DOHH2 (cell line): ENCODE measurements at regions not wholly inside any gene's neighbourhood (a gene's known extent, or its start where the extent isn't known, plus 50 kb on each side); places are given as distances from the start of the nearest gene placed in this dataset.
"Not testable (repeated sequence)": the region's sequence is repeated elsewhere in the genome, so short reads cannot be mapped to it uniquely, and the experiment has no call there.

Source experiments
- H3F3A ChIP-seq: fragments of 200-600 bp; sonication (generic), shearing (Covaris generic); 2 replicates; pipeline ENCODE4 v1.6.0; 2016; ENCODE audit warnings: antibody characterized with exemption, mild to moderate bottlenecking; ENCODE audit not compliant: control insufficient read depth, insufficient read depth
- H3K27ac ChIP-seq: fragments of 200-600 bp; sonication (generic); 2 replicates; pipeline ENCODE4 v1.5.1; 2014; ENCODE audit warnings: low read depth, mild to moderate bottlenecking, low read length, moderate library complexity
- H3K27me3 ChIP-seq: fragments of 200-600 bp; sonication (generic); 2 replicates; pipeline ENCODE4 v1.6.1; 2014; ENCODE audit warnings: mild to moderate bottlenecking, low read length, mixed read lengths; ENCODE audit not compliant: control insufficient read depth
- H3K36me3 ChIP-seq: fragments of 200-600 bp; sonication (generic); 2 replicates; pipeline ENCODE4 v1.6.1; 2014; ENCODE audit warnings: mild to moderate bottlenecking, low read length, moderate library complexity, mixed read lengths; ENCODE audit not compliant: control insufficient read depth
- H3K4me1 ChIP-seq: fragments of 200-600 bp; sonication (generic); 2 replicates; pipeline ENCODE4 v1.6.1; 2014; ENCODE audit warnings: mild to moderate bottlenecking, low read length, mixed read lengths; ENCODE audit not compliant: control insufficient read depth
- H3K4me2 ChIP-seq: fragments of 200-600 bp; sonication (generic); 2 replicates; pipeline ENCODE4 v1.6.0; 2014; ENCODE audit warnings: mild to moderate bottlenecking, low read length, moderate library complexity
- H3K4me3 ChIP-seq: fragments of 200-600 bp; sonication (generic); 2 replicates; pipeline ENCODE4 v1.5.1; 2014; ENCODE audit warnings: mild to moderate bottlenecking, low read length, mixed read lengths
- H3K79me2 ChIP-seq: fragments of 200-600 bp; sonication (generic); 2 replicates; pipeline ENCODE4 v1.6.1; 2014; ENCODE audit warnings: mild to moderate bottlenecking, low read length, mixed read lengths; ENCODE audit not compliant: control insufficient read depth
- H3K9me2 ChIP-seq: fragments of 200-600 bp; sonication (generic); replicated peaks from 2 replicates; pipeline ENCODE4 v1.6.1; 2014; ENCODE audit warnings: mild to moderate bottlenecking, low read length, mixed read lengths; ENCODE audit not compliant: control insufficient read depth
- H3K9me3 ChIP-seq: fragments of 200-600 bp; sonication (generic); 2 replicates; pipeline ENCODE4 v1.6.1; 2014; ENCODE audit warnings: antibody characterized with exemption, low read length, mixed read lengths; ENCODE audit not compliant: control insufficient read depth, insufficient read depth
- H4K20me1 ChIP-seq: fragments of 200-600 bp; sonication (generic); 2 replicates; pipeline ENCODE4 v1.6.0; 2014; ENCODE audit warnings: low read depth, mild to moderate bottlenecking, antibody characterized with exemption, low read length, moderate library complexity; ENCODE audit not compliant: control insufficient read depth, insufficient read depth
- EZH2phosphoT487 ChIP-seq: fragments of 200-600 bp; sonication (generic); IDR thresholded peaks from 2 replicates; pipeline ENCODE4 v1.6.1; 2017; ENCODE audit warnings: borderline replicate concordance, mild to moderate bottlenecking, antibody characterized with exemption, low read length, moderate library complexity, mixed read lengths
- TF ChIP-seq, protein P1 (sequence below): fragments of 200-600 bp; sonication (generic); IDR thresholded peaks from one replicate; pipeline ENCODE4 v1.5.1; 2014; ENCODE audit warnings: antibody characterized with exemption, mild to moderate bottlenecking, low read depth, low read length; ENCODE audit not compliant: poor library complexity, severe bottlenecking

GRCh38 chr13:21308906-21309305, 132.4 kb downstream of the MRPL57 start:
- H3K4me1 ChIP-seq: no peaks in the 10 kb centered on the region
- H3F3A ChIP-seq: no peaks in the 10 kb centered on the region
- H3K36me3 ChIP-seq: peaks cover 2% of the 10 kb centered on the region; the same call in 1 of the 2 replicates
- H3K27me3 ChIP-seq: no peaks in the 10 kb centered on the region
- no peaks in the 10 kb centered on the region for H3K79me2 ChIP-seq
- no peaks in the 10 kb centered on the region for H4K20me1 ChIP-seq
- H3K9me2 ChIP-seq: no peaks in the 10 kb centered on the region
- TF ChIP-seq, protein P1, sequence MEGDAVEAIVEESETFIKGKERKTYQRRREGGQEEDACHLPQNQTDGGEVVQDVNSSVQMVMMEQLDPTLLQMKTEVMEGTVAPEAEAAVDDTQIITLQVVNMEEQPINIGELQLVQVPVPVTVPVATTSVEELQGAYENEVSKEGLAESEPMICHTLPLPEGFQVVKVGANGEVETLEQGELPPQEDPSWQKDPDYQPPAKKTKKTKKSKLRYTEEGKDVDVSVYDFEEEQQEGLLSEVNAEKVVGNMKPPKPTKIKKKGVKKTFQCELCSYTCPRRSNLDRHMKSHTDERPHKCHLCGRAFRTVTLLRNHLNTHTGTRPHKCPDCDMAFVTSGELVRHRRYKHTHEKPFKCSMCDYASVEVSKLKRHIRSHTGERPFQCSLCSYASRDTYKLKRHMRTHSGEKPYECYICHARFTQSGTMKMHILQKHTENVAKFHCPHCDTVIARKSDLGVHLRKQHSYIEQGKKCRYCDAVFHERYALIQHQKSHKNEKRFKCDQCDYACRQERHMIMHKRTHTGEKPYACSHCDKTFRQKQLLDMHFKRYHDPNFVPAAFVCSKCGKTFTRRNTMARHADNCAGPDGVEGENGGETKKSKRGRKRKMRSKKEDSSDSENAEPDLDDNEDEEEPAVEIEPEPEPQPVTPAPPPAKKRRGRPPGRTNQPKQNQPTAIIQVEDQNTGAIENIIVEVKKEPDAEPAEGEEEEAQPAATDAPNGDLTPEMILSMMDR: no peak
- no peak for TF ChIP-seq EZH2phosphoT487
- H3K27ac ChIP-seq: no peak overlapping the region
- H3K4me3 ChIP-seq: no peak overlapping the region
- no peaks in the 10 kb centered on the region for H3K9me3 ChIP-seq
- no peak overlapping the region for H3K4me2 ChIP-seq

GRCh38 chr13:21309542-21310172, 133.2 kb downstream of the MRPL57 start:
- Histone ChIP-seq H3K9me2 (no peaks in the 10 kb centered on the region), H3K4me2 (no peak overlapping the region), H3K4me1 (no peaks in the 10 kb centered on the region), H3K79me2 (no peaks in the 10 kb centered on the region), H3K36me3 (no peaks in the 10 kb centered on the region; the same call in 1 of the 2 replicates), H3K27ac (no peak overlapping the region), H3K27me3 (no peaks in the 10 kb centered on the region), H3K4me3 (no peak overlapping the region), H3K9me3 (no peaks in the 10 kb centered on the region), H4K20me1 (no peaks in the 10 kb centered on the region), H3F3A (no peaks in the 10 kb centered on the region)
- TF ChIP-seq EZH2phosphoT487: no peak
- TF ChIP-seq, protein P1: no peak

- Histone ChIP-seq H3K27ac (no peak overlapping the region), H4K20me1 (no peaks in the 10 kb centered on the region), H3K27me3 (no peaks in the 10 kb centered on the region), H3K36me3 (no peaks in the 10 kb centered on the region), H3F3A (no peaks in the 10 kb centered on the region), H3K9me3 (no peaks in the 10 kb centered on the region), H3K4me1 (no peaks in the 10 kb centered on the region), H3K4me2 (no peak overlapping the region), H3K79me2 (no peaks in the 10 kb centered on the region), H3K9me2 (no peaks in the 10 kb centered on the region), H3K4me3 (no peak overlapping the region)
- TF ChIP-seq, protein P1: no peak
- TF ChIP-seq EZH2phosphoT487: no peak
These were observed 133.8 kb downstream of the MRPL57 start for GRCh38 chr13:21310220-21310619.

GRCh38 chr13:21314976-21315375, 138.5 kb downstream of the MRPL57 start:
- not testable (repeated sequence) for H3K9me2 ChIP-seq, H3K27me3 ChIP-seq, H3K36me3 ChIP-seq, H3K79me2 ChIP-seq, H3K4me2 ChIP-seq, H3K4me3 ChIP-seq, H4K20me1 ChIP-seq, H3K9me3 ChIP-seq, H3K27ac ChIP-seq, H3K4me1 ChIP-seq, H3F3A ChIP-seq
